SH-SY5Y (cell line): ENCODE measurements at regions not wholly inside any gene's neighbourhood (a gene's known extent, or its start where the extent isn't known, plus 50 kb on each side); places are given as distances from the start of the nearest gene placed in this dataset.

ENCODE experiments used
- GATA2 ChIP-seq: IDR thresholded peaks from 2 replicates; pipeline ENCODE4 v1.6.1; 2011; ENCODE audit warnings: mild to moderate bottlenecking, low read depth, low read length
- GATA3 ChIP-seq: IDR thresholded peaks from 2 replicates; pipeline ENCODE4 v1.6.1; 2011; ENCODE audit warnings: low read depth, mild to moderate bottlenecking, low read length, moderate library complexity

GRCh38 chr1:187853505-187853904, 1024.8 kb downstream of the PLA2G4A start:
- TF ChIP-seq GATA3 (peak; percentile 88), GATA2 (peak; percentile 75; the same call in 1 of the 2 replicates)
